Activated T-helper 2 cell treated with anti-CD3 and anti-CD28 coated beads, Interferon-gamma antibody, Interleukin-2, Interleukin-4, amounts not matched to agents 10 μg/mL and 5 μg/mL and 100 μg/mL, durations not matched to agents 14 hours and 24 hours and 36 hours (primary cell): ENCODE measurements at regions not wholly inside any gene's neighbourhood (a gene's known extent, or its start where the extent isn't known, plus 50 kb on each side); places are given as distances from the start of the nearest gene placed in this dataset.
"Not testable (repeated sequence)": the region's sequence is repeated elsewhere in the genome, so short reads cannot be mapped to it uniquely, and the experiment has no call there.

Experiments
- DNase-seq: peaks from one replicate; pipeline ENCODE4 v3.0.0; 2021; ENCODE audit warnings: low spot score
- H3K27ac Mint-ChIP-seq: one replicate; pipeline ENCODE4 v1.8.0; 2021; ENCODE audit warnings: mixed read lengths
- H3K27me3 Mint-ChIP-seq: one replicate; pipeline ENCODE4 v1.8.0; 2021; ENCODE audit warnings: low read depth, mixed read lengths
- H3K36me3 Mint-ChIP-seq: one replicate; pipeline ENCODE4 v1.8.0; 2021; ENCODE audit warnings: low read depth, mixed read lengths
- H3K4me1 Mint-ChIP-seq: one replicate; pipeline ENCODE4 v1.8.0; 2021; ENCODE audit warnings: low read depth, mixed read lengths
- H3K4me3 Mint-ChIP-seq: one replicate; pipeline ENCODE4 v1.8.0; 2021; ENCODE audit warnings: low read depth, mild to moderate bottlenecking, moderate library complexity, mixed read lengths
- H3K9me3 Mint-ChIP-seq: one replicate; pipeline ENCODE4 v1.8.0; 2021; ENCODE audit warnings: mixed read lengths
- intact Hi-C: fragments of 100-400 bp; cut with micrococcal nuclease; formaldehyde crosslinking; loops from one replicate; pipeline ENCODE4 v1.15.1; 2023

DNA sequence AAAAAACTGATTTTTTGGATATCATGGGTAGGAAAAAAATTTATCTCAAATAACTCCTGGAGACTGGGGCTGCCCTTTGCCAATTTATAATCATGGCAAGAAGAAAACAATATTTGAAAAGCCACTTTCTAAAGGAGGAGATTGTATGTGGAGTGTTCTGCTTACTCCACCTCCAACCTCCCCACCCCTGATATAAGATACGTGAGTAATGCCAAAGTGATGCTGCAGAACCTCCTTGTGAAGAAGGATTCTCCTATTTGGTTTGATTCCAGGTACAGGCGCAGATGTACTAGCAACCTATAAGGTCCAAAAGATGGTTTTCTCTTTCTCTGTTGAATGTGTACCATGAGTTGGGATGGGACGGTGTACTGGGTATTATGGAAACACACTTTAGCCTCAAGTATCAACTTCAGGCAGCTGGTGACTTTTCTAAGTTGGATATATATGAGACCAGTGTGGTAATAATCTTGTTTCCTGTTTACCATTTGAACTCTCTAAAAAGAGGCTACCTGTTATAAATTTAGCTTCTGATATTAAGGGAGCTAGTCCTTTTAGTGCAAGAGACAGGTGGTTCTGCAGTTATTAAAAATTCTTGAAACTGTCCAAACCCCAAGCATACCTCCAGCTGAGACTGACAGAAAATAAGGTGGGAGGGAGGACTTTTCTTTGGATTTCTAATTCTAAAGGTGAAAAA lies 724.0 kb upstream of the MIR17HG start:
- Mint-ChIP-seq H3K36me3 (no peaks in the 10 kb centered on the region), H3K9me3 (peaks cover 5% of the 10 kb centered on the region), H3K4me3 (no peak overlapping the region), H3K27me3 (no peaks in the 10 kb centered on the region), H3K27ac (no peak overlapping the region), H3K4me1 (no peaks in the 10 kb centered on the region)
- intact Hi-C loops: no loop called here
- no peak for DNase-seq

DNA sequence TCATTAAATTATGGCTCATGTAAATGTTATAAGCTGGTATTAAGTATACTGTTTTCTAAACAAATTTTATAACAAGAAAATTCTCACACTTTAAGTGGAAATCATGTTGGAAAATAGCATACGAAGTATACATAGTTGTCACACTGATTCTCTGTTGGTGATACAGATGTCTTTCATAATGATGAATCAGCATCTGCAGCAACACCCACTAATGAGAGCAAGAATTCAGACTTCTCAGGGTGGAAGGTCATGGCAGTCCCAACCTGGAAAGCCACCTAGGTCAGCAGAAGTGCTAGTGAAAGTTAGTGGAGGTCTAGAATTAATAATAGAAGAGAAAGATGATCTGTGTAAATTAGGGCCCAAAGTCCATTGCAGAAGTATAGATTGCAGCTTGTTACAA lies 719.7 kb upstream of the MIR17HG start:
- no peak overlapping the region for H3K4me3 Mint-ChIP-seq
- intact Hi-C loops: no loop called here
- no peak for DNase-seq
- peaks cover 7% of the 10 kb centered on the region for H3K9me3 Mint-ChIP-seq
- H3K27ac Mint-ChIP-seq: no peak overlapping the region
- H3K36me3 Mint-ChIP-seq: no peaks in the 10 kb centered on the region
- H3K27me3 Mint-ChIP-seq: no peaks in the 10 kb centered on the region
- H3K4me1 Mint-ChIP-seq: no peaks in the 10 kb centered on the region

GRCh38 chr13:90628471-90628870 lies 719.0 kb upstream of the MIR17HG start:
- no peak for DNase-seq
- H3K4me1 Mint-ChIP-seq: no peaks in the 10 kb centered on the region
- no peak overlapping the region for H3K27ac Mint-ChIP-seq
- H3K4me3 Mint-ChIP-seq: no peak overlapping the region
- intact Hi-C loops: no loop called here
- peaks cover 10% of the 10 kb centered on the region for H3K9me3 Mint-ChIP-seq
- no peaks in the 10 kb centered on the region for H3K36me3 Mint-ChIP-seq
- no peaks in the 10 kb centered on the region for H3K27me3 Mint-ChIP-seq

GRCh38 chr13:90630716-90631115 lies 716.8 kb upstream of the MIR17HG start:
- Mint-ChIP-seq H3K27ac (no peak overlapping the region), H3K4me1 (no peaks in the 10 kb centered on the region), H3K27me3 (no peaks in the 10 kb centered on the region), H3K36me3 (no peaks in the 10 kb centered on the region), H3K4me3 (no peak overlapping the region), H3K9me3 (peaks cover 9% of the 10 kb centered on the region)
- DNase-seq: no peak
- intact Hi-C loops: no loop called here

GRCh38 chr13:90632184-90632583 lies 715.3 kb upstream of the MIR17HG start:
- peaks cover 14% of the 10 kb centered on the region for H3K9me3 Mint-ChIP-seq
- no peaks in the 10 kb centered on the region for H3K36me3 Mint-ChIP-seq
- no peaks in the 10 kb centered on the region for H3K4me1 Mint-ChIP-seq
- no peak for DNase-seq
- intact Hi-C loops: no loop called here
- H3K27me3 Mint-ChIP-seq: no peaks in the 10 kb centered on the region
- H3K27ac Mint-ChIP-seq: no peak overlapping the region
- no peak overlapping the region for H3K4me3 Mint-ChIP-seq

- Mint-ChIP-seq H3K36me3 (no peaks in the 10 kb centered on the region), H3K4me1 (no peaks in the 10 kb centered on the region), H3K4me3 (no peak overlapping the region), H3K27me3 (no peaks in the 10 kb centered on the region), H3K9me3 (peaks cover 23% of the 10 kb centered on the region), H3K27ac (no peak overlapping the region)
- DNase-seq: no peak
- intact Hi-C loops: no loop called here
Measured at GRCh38 chr13:90633849-90634248, 713.6 kb upstream of the MIR17HG start.

GRCh38 chr13:90640976-90641375 lies 706.5 kb upstream of the MIR17HG start:
- Mint-ChIP-seq H3K4me3 (no peak overlapping the region), H3K27me3 (no peaks in the 10 kb centered on the region), H3K4me1 (no peaks in the 10 kb centered on the region), H3K27ac (no peak overlapping the region), H3K9me3 (peaks cover 38% of the 10 kb centered on the region), H3K36me3 (no peaks in the 10 kb centered on the region)
- intact Hi-C loops: no loop called here
- DNase-seq: no peak

- intact Hi-C loops: no loop called here
- Mint-ChIP-seq H3K36me3 (no peaks in the 10 kb centered on the region), H3K4me3 (no peak overlapping the region), H3K4me1 (no peaks in the 10 kb centered on the region), H3K27ac (no peak overlapping the region), H3K27me3 (no peaks in the 10 kb centered on the region), H3K9me3 (peaks cover 33% of the 10 kb centered on the region)
- no peak for DNase-seq
Measured at GRCh38 chr13:90641884-90642283, 705.6 kb upstream of the MIR17HG start.

DNA sequence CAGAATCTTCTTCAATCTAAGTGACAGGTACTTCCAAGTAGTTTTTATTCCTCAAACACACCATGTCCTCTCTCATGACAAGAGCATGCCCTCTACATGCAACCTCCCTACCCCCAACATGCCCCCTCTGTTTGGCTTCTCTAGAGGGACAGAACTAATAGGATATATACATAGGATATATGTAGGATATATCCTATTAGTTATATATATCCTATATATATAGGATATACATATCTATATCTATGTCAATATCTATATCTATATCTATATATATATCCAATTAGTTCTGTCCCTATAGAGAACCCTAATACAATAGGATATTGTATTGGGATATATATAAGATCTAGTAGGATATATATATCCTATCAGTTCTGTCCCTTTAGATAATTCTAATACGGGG lies 701.9 kb upstream of the MIR17HG start:
- intact Hi-C loops: no loop called here
- H3K27ac Mint-ChIP-seq: no peak overlapping the region
- no peaks in the 10 kb centered on the region for H3K4me1 Mint-ChIP-seq
- no peak overlapping the region for H3K4me3 Mint-ChIP-seq
- no peak for DNase-seq
- H3K36me3 Mint-ChIP-seq: no peaks in the 10 kb centered on the region
- H3K9me3 Mint-ChIP-seq: peaks cover 19% of the 10 kb centered on the region
- no peaks in the 10 kb centered on the region for H3K27me3 Mint-ChIP-seq

GRCh38 chr13:90648497-90648896 lies 699.0 kb upstream of the MIR17HG start:
- peaks cover 34% of the 10 kb centered on the region for H3K9me3 Mint-ChIP-seq
- H3K4me3 Mint-ChIP-seq: no peak overlapping the region
- H3K4me1 Mint-ChIP-seq: no peaks in the 10 kb centered on the region
- H3K27ac Mint-ChIP-seq: no peak overlapping the region
- intact Hi-C loops: no loop called here
- H3K27me3 Mint-ChIP-seq: no peaks in the 10 kb centered on the region
- no peak for DNase-seq
- H3K36me3 Mint-ChIP-seq: no peaks in the 10 kb centered on the region

- H3K4me3 Mint-ChIP-seq: no peak overlapping the region
- no peak overlapping the region for H3K27ac Mint-ChIP-seq
- H3K9me3 Mint-ChIP-seq: peaks cover 23% of the 10 kb centered on the region
- no peaks in the 10 kb centered on the region for H3K27me3 Mint-ChIP-seq
- DNase-seq: no peak
- H3K36me3 Mint-ChIP-seq: no peaks in the 10 kb centered on the region
- intact Hi-C loops: no loop called here
- H3K4me1 Mint-ChIP-seq: no peaks in the 10 kb centered on the region
Measured at GRCh38 chr13:90652036-90652435, 695.5 kb upstream of the MIR17HG start.

DNA sequence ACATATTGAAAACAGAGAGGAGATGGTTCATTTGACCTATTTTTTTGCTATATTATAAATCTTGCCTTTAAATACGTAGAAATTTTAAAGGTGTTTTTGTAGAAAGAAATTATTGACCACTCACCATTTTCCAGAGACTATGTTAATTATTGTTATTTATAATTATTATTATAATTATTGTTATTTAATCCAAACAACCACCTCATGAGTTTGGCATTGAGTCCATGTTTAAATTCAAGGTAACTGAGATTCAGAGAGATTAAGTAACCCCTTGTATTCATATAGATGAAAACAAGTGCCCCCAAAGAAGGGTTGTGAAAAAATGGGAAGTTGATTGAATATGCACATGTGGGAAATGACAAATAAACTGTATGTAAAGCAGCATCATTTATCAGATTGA lies 692.5 kb upstream of the MIR17HG start:
- no peaks in the 10 kb centered on the region for H3K4me1 Mint-ChIP-seq
- no peak for DNase-seq
- intact Hi-C loops: no loop called here
- H3K27me3 Mint-ChIP-seq: no peaks in the 10 kb centered on the region
- H3K9me3 Mint-ChIP-seq: peaks cover 27% of the 10 kb centered on the region
- no peak overlapping the region for H3K27ac Mint-ChIP-seq
- no peak overlapping the region for H3K4me3 Mint-ChIP-seq
- no peaks in the 10 kb centered on the region for H3K36me3 Mint-ChIP-seq

GRCh38 chr13:90664200-90664599 lies 683.3 kb upstream of the MIR17HG start:
- H3K4me1 Mint-ChIP-seq, H3K36me3 Mint-ChIP-seq: not testable (repeated sequence)
- H3K9me3 Mint-ChIP-seq: peaks cover 19% of the 10 kb centered on the region

GRCh38 chr13:90673746-90674145 lies 673.7 kb upstream of the MIR17HG start:
- no peaks in the 10 kb centered on the region for H3K4me1 Mint-ChIP-seq
- peaks cover 14% of the 10 kb centered on the region for H3K9me3 Mint-ChIP-seq
- no peaks in the 10 kb centered on the region for H3K27me3 Mint-ChIP-seq
- no peaks in the 10 kb centered on the region for H3K36me3 Mint-ChIP-seq
- no peak overlapping the region for H3K4me3 Mint-ChIP-seq
- intact Hi-C loops: no loop called here
- H3K27ac Mint-ChIP-seq: no peak overlapping the region
- DNase-seq: no peak

More at GRCh38 chr13:90664200-90664599, 683.3 kb upstream of the MIR17HG start:
- intact Hi-C loops, H3K4me3 Mint-ChIP-seq, DNase-seq, H3K27ac Mint-ChIP-seq, H3K27me3 Mint-ChIP-seq: not testable (repeated sequence)
